GM18867 (cell line): ENCODE measurements at regions not wholly inside any gene's neighbourhood (a gene's known extent, or its start where the extent isn't known, plus 50 kb on each side); places are given as distances from the start of the nearest gene placed in this dataset.

Experiments
- ATAC-seq: cut with Tn5 transposase; IDR thresholded peaks from one replicate; pipeline ENCODE4 v1.9.1; 2021; ENCODE audit warnings: mild to moderate bottlenecking, moderate library complexity; ENCODE audit not compliant: unreplicated experiment

GRCh38 chr22:48644997-48645396, 1182.7 kb downstream of the BRD1 start:
- no peak for ATAC-seq

GRCh38 chr22:48644108-48644507, 1183.6 kb downstream of the BRD1 start:
- no peak for ATAC-seq

- no peak for ATAC-seq
These were observed 1184.5 kb downstream of the BRD1 start for GRCh38 chr22:48643066-48643731.

DNA sequence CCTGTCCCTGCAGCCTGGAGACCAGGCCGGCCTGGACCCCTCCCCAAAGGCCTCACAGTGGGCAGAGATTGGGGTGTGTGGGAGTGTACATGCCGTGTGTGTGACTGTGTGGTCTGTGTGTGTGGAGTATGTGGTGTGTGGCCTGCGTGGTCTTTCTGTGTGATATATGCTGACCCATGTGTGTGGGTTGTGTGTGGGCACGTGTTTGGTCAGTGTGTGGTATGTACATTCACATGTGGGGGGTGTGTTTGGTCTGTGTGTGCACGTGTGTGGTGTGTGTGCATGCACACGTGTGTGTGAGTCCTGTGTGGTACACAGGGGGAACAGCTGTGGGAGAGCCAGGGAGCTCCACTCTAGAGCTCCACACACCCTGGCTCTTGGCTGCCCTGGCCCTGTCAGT, 1185.1 kb downstream of the BRD1 start:
- ATAC-seq, result no peak

GRCh38 chr22:48641906-48642475, 1185.7 kb downstream of the BRD1 start:
- ATAC-seq, result no peak

DNA sequence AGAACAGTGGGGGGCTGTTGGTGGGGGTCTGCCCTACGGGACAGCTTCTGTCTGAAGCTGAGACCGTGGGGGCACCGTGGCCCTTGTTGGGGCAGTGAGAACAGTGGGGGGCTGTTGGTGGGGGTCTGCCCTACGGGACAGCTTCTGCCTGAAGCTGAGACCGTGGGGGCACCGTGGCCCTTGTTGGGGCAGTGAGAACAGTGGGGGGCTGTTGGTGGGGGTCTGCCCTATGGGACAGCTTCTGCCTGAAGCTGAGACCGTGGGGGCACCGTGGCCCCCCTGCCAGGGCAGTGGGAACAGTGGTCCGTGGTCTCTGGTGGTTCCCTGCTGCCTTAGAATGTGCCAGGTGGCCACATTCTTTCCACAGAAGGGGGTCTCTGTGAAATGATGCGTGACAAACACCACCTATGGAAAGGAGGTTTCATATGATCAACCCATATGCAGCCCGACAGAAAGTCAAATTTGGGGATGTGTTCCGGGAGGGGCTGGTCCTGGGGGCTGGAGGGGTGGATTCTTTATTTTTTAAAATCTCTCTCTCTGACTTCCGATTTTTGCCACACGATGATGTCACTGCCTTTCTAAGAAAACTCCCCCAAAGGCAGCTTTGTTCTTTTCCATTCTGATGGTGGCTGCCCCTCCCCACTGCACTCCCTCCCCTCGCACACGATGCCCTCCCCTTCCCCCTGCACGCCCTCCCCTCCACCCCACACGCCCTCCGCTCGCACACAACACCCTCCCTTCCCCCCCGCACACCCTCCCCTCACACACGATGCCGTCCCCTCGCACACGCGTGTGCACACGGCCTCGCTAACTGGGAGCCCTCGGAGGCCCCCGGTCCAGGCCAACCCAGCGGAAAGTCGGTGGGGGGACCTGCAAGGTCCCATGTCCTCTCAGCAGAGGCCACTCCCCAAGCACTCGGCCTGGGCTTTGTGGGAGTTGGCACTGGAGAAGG, 1186.5 kb downstream of the BRD1 start:
- no peak for ATAC-seq

- no peak for ATAC-seq
These were observed 1187.6 kb downstream of the BRD1 start for GRCh38 chr22:48639896-48640748.

DNA sequence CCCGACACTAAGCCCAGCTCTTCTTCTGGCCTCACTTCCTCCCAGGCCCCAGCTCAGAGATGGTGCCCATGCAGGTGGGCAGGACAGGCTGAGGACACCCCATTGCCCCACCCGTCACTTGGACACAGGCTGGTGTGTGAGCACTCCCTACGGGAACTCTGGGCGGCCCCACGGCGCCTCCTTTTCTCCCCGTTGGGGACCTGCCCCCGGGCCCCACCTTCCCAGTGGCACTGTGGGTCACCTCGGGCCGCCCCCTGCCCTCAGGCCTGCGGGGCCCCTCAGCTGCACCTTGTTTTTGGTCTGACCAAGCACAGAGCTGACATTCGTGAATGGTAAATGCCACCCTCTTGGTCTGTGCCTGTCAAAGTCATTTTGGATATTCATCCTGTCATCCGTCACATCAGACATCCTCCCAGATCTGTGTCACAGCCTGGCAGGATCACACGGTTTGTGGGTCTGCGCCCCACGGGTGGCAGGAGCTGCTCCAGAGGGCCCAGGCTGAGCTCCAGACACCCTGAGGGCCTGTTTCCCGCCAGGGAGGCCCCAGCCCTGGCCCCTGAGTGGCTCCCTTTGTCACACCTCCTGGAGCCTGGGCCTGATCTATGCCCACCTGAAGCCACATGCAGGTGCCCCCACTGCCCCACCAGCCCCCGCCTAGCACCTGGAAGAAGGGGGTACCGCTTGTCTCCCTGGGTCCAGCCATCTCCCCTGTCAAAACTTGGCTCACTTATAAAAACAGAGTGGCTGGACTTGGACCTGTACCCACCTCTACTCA, 1188.5 kb downstream of the BRD1 start:
- ATAC-seq, result no peak

DNA sequence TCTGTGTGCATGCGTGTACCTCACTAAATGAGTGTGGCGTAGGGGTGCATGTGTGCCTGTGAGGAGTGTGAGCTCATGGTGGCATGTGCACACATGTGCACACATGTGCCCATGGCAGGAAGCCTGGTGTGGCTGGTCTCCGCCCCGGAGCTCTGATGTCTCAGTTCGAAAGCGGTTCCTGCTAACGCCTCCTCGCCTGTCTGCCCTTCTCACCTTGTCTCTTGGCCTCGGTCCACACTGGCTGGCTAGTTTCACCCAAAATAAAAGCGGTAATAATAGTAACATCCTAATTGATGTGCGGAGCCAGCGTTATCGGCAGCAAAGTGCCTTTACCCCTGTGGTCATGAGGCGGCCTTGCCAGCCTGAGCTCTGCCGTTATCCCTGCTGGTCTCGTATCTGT, 1190.4 kb downstream of the BRD1 start:
- no peak for ATAC-seq

GRCh38 chr22:48636746-48637145, 1190.9 kb downstream of the BRD1 start:
- ATAC-seq, result no peak

GRCh38 chr22:48635816-48636215, 1191.9 kb downstream of the BRD1 start:
- ATAC-seq, result no peak

DNA sequence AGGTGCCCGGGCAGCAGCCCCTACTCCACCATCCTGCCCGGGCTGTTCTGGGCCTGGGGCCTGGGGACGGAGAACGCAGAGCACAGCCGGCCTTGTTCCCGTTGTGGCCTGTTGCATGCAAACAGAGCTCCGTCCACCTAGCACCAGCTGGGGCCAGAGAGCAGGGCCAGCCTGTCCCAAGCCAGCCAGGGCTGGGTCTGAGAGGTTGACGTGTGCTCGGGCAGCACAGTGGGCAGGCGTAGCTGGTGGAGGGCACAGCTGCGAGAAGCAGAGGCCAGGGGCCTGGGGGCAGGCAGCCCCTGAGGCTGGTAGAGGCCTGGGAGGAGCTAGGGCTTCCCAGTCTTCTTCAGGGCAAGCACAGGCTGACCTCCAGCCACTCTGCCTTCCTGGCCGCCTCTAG, 1192.6 kb downstream of the BRD1 start:
- ATAC-seq, result no peak

DNA sequence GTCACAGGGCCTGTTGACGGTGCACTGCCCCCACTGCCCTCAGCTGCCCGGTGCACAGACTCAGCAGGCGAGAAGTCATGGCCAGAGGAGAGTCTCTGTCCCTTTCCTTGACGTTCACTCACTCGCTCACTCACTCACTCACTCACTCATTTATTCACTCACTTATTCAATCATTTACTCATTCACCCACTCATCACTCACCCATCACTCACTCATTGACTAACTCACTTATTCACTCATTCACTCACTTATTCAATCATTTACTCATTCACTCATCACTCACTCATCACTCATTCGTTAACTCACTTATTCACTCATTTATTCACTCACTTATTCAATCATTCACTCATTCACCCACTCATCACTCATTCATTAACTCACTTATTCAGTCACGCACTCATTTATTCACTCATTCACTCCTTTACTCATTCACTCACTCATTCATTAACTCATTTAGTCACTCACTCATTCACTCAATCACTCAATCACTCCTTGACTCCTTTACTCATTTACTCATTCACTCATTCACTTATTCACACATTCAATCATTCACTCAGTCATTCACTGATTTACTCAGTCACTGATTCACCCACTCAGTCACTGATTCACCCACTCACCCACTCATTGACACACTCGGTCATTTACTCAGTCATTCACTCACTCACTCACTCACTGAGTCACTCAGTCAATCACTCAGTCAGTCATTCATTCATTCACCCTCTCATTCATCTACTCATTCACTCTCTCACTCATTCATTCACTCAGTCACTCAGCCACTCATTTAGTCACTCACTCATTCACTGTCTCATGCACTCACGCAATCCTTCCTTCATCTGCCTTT, 1193.5 kb downstream of the BRD1 start:
- no peak for ATAC-seq

GRCh38 chr22:48632646-48633246, 1194.9 kb downstream of the BRD1 start:
- ATAC-seq, result no peak

- ATAC-seq, result no peak
These were observed 1196.3 kb downstream of the BRD1 start for GRCh38 chr22:48631288-48631863.

DNA sequence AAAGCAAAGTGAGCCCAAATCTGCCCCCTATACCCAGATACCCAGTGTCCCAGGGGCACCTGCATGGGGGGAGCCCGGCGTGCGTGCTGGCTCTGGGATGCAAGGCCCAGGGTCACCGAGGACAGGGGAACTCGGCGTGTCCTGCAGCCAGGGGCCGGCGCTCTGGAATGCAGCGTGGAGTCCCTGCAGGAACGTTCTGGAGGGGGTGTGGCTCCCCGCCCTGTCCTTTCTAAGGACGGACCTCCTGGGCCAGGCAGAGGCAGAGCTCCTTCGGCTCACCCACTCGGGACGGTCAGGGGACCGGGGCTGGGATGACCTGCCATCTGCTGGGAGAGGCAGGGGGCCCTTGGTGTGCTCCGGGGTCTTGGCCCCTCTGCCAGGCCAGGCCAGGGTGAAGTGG, 1196.8 kb downstream of the BRD1 start:
- no peak for ATAC-seq

GRCh38 chr22:48630433-48630754, 1197.3 kb downstream of the BRD1 start:
- ATAC-seq, result no peak

- ATAC-seq, result no peak
These were observed 1197.8 kb downstream of the BRD1 start for GRCh38 chr22:48629631-48630432.
